K562 (cell line): ENCODE measurements at regions not wholly inside any gene's neighbourhood (a gene's known extent, or its start where the extent isn't known, plus 50 kb on each side); places are given as distances from the start of the nearest gene placed in this dataset.

Source experiments
- ATAC-seq: fragments of 200-7000 bp; cut with Tn5 transposase; 3 replicates; pipeline ENCODE4 v1.9.1; 2020; ENCODE audit warnings: moderate library complexity
- BruUV-seq: library from RNA; stranded (reverse); fragments of 400-500 nt; replicated peaks from 2 replicates; lab custom pipeline; 2021; lab: Mats Ljungman, UMichigan
- CTCF ChIA-PET: fragments of 300-600 bp; formaldehyde crosslinking; extraction: SDS; loops from one replicate; lab custom pipeline; 2021; ENCODE audit warnings: low intra/inter-chr PET ratio; lab: Yijun Ruan, JAX
- POLR2A ChIA-PET: fragments of 300-600, 350-650 bp; sonication (Branson Sonifier 250); formaldehyde crosslinking; extraction: SDS; loops from one replicate; lab custom pipeline; 2021; ENCODE audit warnings: antibody characterized with exemption, inconsistent platforms; lab: Yijun Ruan, JAX
- DNase-seq, 4 experiments: peaks; one replicate each; pipeline versions ENCODE4 v3.0.0 to v3.0.0-alpha.2; 2011 to 2018; ENCODE audit warnings: low spot score in 3 of 4, mixed read lengths in 3 of 4; ENCODE audit errors: extremely low read depth in 1 of 4
- FAIRE-seq: peaks from 2 replicates; lab custom pipeline; 2011; peaks lifted over from hg19 to GRCh38; lab: Jason Lieb, UNC
- H2AFZ ChIP-seq: 2 replicates; pipeline ENCODE4 v1.6.0; 2011; ENCODE audit warnings: low read depth, low read length, control low read depth, inconsistent platforms
- H3K27ac ChIP-seq: fragments of 200-600 bp; 3 replicates; pipeline ENCODE4 v1.8.0; 2011; ENCODE audit warnings: low read depth, mild to moderate bottlenecking, control low read depth, inconsistent platforms, low read length, moderate library complexity, mixed read lengths; ENCODE audit errors: extremely low read depth
- H3K27me3 ChIP-seq, 2 experiments: fragments of 300-600 bp in 1 of 2; 2 replicates in 1 of 2; 3 replicates in 1 of 2; pipeline versions ENCODE4 v1.6.0 to v1.8.0; 2011; ENCODE audit warnings: inconsistent platforms in 2 of 2, low read length in 2 of 2, mild to moderate bottlenecking in 1 of 2, mixed read lengths in 1 of 2, moderate library complexity in 1 of 2; ENCODE audit not compliant: control insufficient read depth in 2 of 2, insufficient read depth in 2 of 2
- H3K36me3 ChIP-seq: fragments of 300-600 bp; 3 replicates; pipeline ENCODE4 v1.8.0; 2011; ENCODE audit warnings: mild to moderate bottlenecking, low read length, inconsistent platforms; ENCODE audit not compliant: control insufficient read depth, insufficient read depth
- H3K4me1 ChIP-seq, 2 experiments: fragments of 200-600 bp in 1 of 2; replicated peaks in 1 of 2; 2 replicates in 1 of 2; 3 replicates in 1 of 2; pipeline versions ENCODE4 v1.5.1 to v1.8.0; 2011; ENCODE audit warnings: inconsistent platforms in 2 of 2, low read length in 2 of 2, mild to moderate bottlenecking in 1 of 2, mixed read lengths in 1 of 2, moderate library complexity in 1 of 2; ENCODE audit not compliant: control insufficient read depth in 2 of 2, insufficient read depth in 2 of 2
- H3K4me2 ChIP-seq: 2 replicates; pipeline ENCODE4 v1.6.1; 2011; ENCODE audit warnings: low read length, control low read depth, inconsistent platforms, mixed read lengths; ENCODE audit not compliant: insufficient read depth
- H3K4me3 ChIP-seq: fragments of 200-600 bp; sonication (generic), shearing (Covaris generic); 2 replicates; pipeline ENCODE4 v1.5.1; 2016; ENCODE audit warnings: control low read depth, inconsistent platforms
- H3K79me2 ChIP-seq: fragments of 200-600 bp; 3 replicates; pipeline ENCODE4 v1.8.0; 2011; ENCODE audit warnings: low read length, inconsistent platforms; ENCODE audit not compliant: control insufficient read depth, insufficient read depth
- H3K9ac ChIP-seq, 2 experiments: 2 replicates each; pipeline versions ENCODE4 v1.6.0 to v1.6.1; 2011; ENCODE audit warnings: low read depth in 2 of 2, low read length in 2 of 2, control low read depth in 1 of 2, inconsistent platforms in 1 of 2, mild to moderate bottlenecking in 1 of 2, mixed read lengths in 1 of 2; ENCODE audit not compliant: insufficient read depth in 1 of 2
- H3K9me1 ChIP-seq: one replicate; pipeline ENCODE4 v1.6.0; 2011; ENCODE audit warnings: inconsistent platforms, mild to moderate bottlenecking, low read length, moderate library complexity; ENCODE audit not compliant: control insufficient read depth, insufficient read depth
- H3K9me3 ChIP-seq: replicated peaks from 2 replicates; pipeline ENCODE4 v1.5.1; 2011; ENCODE audit warnings: low read depth, low read length, inconsistent platforms; ENCODE audit not compliant: control insufficient read depth, insufficient read depth
- H4K20me1 ChIP-seq: replicated peaks from 2 replicates; pipeline ENCODE4 v1.6.1; 2011; ENCODE audit warnings: low read length, inconsistent platforms, mixed read lengths; ENCODE audit not compliant: control insufficient read depth, insufficient read depth
- ARID1B ChIP-seq: fragments of 450-650 bp; IDR thresholded peaks from 2 replicates; pipeline ENCODE4 v1.6.1; 2016; ENCODE audit warnings: antibody characterized with exemption, mild to moderate bottlenecking, inconsistent platforms
- CBFB ChIP-seq: sonication (generic); formaldehyde crosslinking; IDR thresholded peaks from 2 replicates; pipeline ENCODE4 v1.4.0; 2020; ENCODE audit warnings: mild to moderate bottlenecking, missing genetic modification reagents
- DMBX1 ChIP-seq: fragments of 250-450 bp; sonication (Bioruptor Pico); IDR thresholded peaks from 2 replicates; pipeline ENCODE4 v1.8.0; 2022; ENCODE audit warnings: inconsistent platforms, mild to moderate bottlenecking, moderate library complexity, borderline replicate concordance
- EP400 ChIP-seq: fragments of 450-650 bp; IDR thresholded peaks from 2 replicates; pipeline ENCODE4 v1.6.1; 2017; ENCODE audit warnings: antibody characterized with exemption, mild to moderate bottlenecking, moderate library complexity
- HMGN3 ChIP-seq: IDR thresholded peaks from 2 replicates; pipeline ENCODE4 v1.6.1; 2011; ENCODE audit warnings: borderline replicate concordance, low read depth, mild to moderate bottlenecking, mixed read lengths, low read length; ENCODE audit not compliant: insufficient read length; ENCODE audit errors: extremely low read depth
- WGBS: fragments of 100-300 bp; shearing (Covaris generic); methylation state at CpG from one replicate; pipeline ENCODE4 v1.1.6; 2016; ENCODE audit warnings: low coverage, mixed read lengths; ENCODE audit not compliant: insufficient coverage; ENCODE audit errors: missing lambda C conversion rate; 5-methylcytosine and 5-hydroxymethylcytosine counted together
- in situ Hi-C: fragments of 300-500 bp; cut with MboI; formaldehyde crosslinking; loops from 4 replicates; pipeline ENCODE4 v1.15.0; 2018; ENCODE audit warnings: inconsistent platforms, mixed read lengths
- intact Hi-C: fragments of 100-400 bp; cut with micrococcal nuclease; formaldehyde crosslinking; loops from 2 replicates; pipeline ENCODE4 v1.14.2; 2022
- TF ChIP-seq, protein P1 (sequence below): sonication (generic); formaldehyde crosslinking; IDR thresholded peaks from 2 replicates; pipeline ENCODE4 v1.8.1; 2023; ENCODE audit warnings: missing genetic modification reagents, mild to moderate bottlenecking, borderline replicate concordance
- TF ChIP-seq, protein P2 (sequence below), 2 experiments: fragments of 450-650 bp in 1 of 2; sonication (generic) in 1 of 2; formaldehyde crosslinking in 1 of 2; IDR thresholded peaks; 2 replicates each; pipeline versions ENCODE4 v1.7.1 to v1.9.0; 2016 to 2022; ENCODE audit warnings: inconsistent platforms in 1 of 2, mild to moderate bottlenecking in 1 of 2, missing genetic modification reagents in 1 of 2

DNA sequence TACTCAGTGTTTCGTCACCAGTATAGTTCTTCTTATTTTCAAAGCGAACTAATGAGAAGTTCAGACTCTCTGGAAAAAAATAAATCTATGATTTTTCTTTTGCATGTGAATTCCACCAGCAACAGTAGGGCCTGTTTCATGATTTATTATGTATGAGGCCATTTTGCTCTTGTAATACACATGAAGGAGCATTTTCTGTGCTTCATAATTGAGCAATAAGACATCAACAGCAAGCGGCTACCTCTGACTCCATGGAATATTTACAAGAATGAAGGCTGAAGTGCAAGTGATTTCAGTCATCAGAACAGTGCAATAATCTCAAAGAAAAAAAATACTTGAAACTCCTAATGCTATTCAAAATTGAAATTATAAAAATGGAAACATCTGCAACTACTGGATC is 282.9 kb upstream of the EDIL3 start:
- Histone ChIP-seq H4K20me1 (no peaks in the 10 kb centered on the region), H3K9ac (no peak overlapping the region), H2AFZ (no peak overlapping the region), H3K4me3 (no peak overlapping the region), H3K27ac (no peak overlapping the region), H3K4me2 (no peak overlapping the region), H3K9me3 (no peaks in the 10 kb centered on the region), H3K9me1 (no peaks in the 10 kb centered on the region), H3K79me2 (no peaks in the 10 kb centered on the region), H3K27me3 (no peaks in the 10 kb centered on the region), H3K36me3 (no peaks in the 10 kb centered on the region), H3K4me1 (no peaks in the 10 kb centered on the region)
- WGBS = 3% methylated on average over 3 of the region's 3 CpGs
- DNase-seq = no peak
- no TSS peak for BruUV-seq
- in situ Hi-C loops (no loop called here), intact Hi-C loops (no loop called here)
- ChIA-PET POLR2A (interaction anchor here (0.6 kb wide), 1 partner anchor 332 kb away, joined by 3 read pairs; no protein-coding TSS in a partner anchor), CTCF (no interaction called here)
- no peak for ATAC-seq
- FAIRE-seq = no peak
- TF ChIP-seq, protein P1, sequence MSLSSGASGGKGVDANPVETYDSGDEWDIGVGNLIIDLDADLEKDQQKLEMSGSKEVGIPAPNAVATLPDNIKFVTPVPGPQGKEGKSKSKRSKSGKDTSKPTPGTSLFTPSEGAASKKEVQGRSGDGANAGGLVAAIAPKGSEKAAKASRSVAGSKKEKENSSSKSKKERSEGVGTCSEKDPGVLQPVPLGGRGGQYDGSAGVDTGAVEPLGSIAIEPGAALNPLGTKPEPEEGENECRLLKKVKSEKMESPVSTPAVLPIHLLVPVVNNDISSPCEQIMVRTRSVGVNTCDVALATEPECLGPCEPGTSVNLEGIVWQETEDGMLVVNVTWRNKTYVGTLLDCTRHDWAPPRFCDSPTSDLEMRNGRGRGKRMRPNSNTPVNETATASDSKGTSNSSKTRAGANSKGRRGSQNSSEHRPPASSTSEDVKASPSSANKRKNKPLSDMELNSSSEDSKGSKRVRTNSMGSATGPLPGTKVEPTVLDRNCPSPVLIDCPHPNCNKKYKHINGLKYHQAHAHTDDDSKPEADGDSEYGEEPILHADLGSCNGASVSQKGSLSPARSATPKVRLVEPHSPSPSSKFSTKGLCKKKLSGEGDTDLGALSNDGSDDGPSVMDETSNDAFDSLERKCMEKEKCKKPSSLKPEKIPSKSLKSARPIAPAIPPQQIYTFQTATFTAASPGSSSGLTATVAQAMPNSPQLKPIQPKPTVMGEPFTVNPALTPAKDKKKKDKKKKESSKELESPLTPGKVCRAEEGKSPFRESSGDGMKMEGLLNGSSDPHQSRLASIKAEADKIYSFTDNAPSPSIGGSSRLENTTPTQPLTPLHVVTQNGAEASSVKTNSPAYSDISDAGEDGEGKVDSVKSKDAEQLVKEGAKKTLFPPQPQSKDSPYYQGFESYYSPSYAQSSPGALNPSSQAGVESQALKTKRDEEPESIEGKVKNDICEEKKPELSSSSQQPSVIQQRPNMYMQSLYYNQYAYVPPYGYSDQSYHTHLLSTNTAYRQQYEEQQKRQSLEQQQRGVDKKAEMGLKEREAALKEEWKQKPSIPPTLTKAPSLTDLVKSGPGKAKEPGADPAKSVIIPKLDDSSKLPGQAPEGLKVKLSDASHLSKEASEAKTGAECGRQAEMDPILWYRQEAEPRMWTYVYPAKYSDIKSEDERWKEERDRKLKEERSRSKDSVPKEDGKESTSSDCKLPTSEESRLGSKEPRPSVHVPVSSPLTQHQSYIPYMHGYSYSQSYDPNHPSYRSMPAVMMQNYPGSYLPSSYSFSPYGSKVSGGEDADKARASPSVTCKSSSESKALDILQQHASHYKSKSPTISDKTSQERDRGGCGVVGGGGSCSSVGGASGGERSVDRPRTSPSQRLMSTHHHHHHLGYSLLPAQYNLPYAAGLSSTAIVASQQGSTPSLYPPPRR = no peak
- no peak for TF ChIP-seq EP400
- TF ChIP-seq, protein P2, sequence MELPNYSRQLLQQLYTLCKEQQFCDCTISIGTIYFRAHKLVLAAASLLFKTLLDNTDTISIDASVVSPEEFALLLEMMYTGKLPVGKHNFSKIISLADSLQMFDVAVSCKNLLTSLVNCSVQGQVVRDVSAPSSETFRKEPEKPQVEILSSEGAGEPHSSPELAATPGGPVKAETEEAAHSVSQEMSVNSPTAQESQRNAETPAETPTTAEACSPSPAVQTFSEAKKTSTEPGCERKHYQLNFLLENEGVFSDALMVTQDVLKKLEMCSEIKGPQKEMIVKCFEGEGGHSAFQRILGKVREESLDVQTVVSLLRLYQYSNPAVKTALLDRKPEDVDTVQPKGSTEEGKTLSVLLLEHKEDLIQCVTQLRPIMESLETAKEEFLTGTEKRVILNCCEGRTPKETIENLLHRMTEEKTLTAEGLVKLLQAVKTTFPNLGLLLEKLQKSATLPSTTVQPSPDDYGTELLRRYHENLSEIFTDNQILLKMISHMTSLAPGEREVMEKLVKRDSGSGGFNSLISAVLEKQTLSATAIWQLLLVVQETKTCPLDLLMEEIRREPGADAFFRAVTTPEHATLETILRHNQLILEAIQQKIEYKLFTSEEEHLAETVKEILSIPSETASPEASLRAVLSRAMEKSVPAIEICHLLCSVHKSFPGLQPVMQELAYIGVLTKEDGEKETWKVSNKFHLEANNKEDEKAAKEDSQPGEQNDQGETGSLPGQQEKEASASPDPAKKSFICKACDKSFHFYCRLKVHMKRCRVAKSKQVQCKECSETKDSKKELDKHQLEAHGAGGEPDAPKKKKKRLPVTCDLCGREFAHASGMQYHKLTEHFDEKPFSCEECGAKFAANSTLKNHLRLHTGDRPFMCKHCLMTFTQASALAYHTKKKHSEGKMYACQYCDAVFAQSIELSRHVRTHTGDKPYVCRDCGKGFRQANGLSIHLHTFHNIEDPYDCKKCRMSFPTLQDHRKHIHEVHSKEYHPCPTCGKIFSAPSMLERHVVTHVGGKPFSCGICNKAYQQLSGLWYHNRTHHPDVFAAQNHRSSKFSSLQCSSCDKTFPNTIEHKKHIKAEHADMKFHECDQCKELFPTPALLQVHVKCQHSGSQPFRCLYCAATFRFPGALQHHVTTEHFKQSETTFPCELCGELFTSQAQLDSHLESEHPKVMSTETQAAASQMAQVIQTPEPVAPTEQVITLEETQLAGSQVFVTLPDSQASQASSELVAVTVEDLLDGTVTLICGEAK (IDR thresholded peaks at IDR 0.05) = no peak
- TF ChIP-seq, protein P2 (CRISPR knock-in tag; IDR thresholded peaks at IDR 0.05) = no peak
- no peak for TF ChIP-seq DMBX1 (CRISPR knock-in tag)
- no peak for TF ChIP-seq CBFB (CRISPR knock-in tag)
- no peak for TF ChIP-seq ARID1B
- no peak for TF ChIP-seq HMGN3
